T47D (cell line): ENCODE measurements at regions not wholly inside any gene's neighbourhood (a gene's known extent, or its start where the extent isn't known, plus 50 kb on each side); places are given as distances from the start of the nearest gene placed in this dataset.

Experiments
- DNase-seq, 2 experiments: peaks; one replicate each; pipeline versions ENCODE4 v3.0.0 to v3.0.0-alpha.2; 2011 to 2012; ENCODE audit warnings: low read depth in 1 of 2, low spot score in 1 of 2
- JUND ChIP-seq: IDR thresholded peaks from 2 replicates; pipeline ENCODE4 v1.6.1; 2012; ENCODE audit warnings: low read depth
- in situ Hi-C: cut with HindIII; loops from 2 replicates; pipeline ENCODE4 v1.10.0; 2016; ENCODE audit warnings: low sequenced_read_pairs, low pct_unique_long_range_greater_than_20kb

- DNase-seq: no peak
- in situ Hi-C loops: no loop called here
- no peak for TF ChIP-seq JUND
Observed at GRCh38 chrX:55169782-55170181, 50.4 kb upstream of the PAGE5 start.
